GM12875 (cell line): ENCODE measurements at regions not wholly inside any gene's neighbourhood (a gene's known extent, or its start where the extent isn't known, plus 50 kb on each side); places are given as distances from the start of the nearest gene placed in this dataset.

Experiments used
- H3K4me3 ChIP-seq: one replicate; pipeline ENCODE4 v1.5.1; 2011; ENCODE audit warnings: low read depth, low read length, control low read depth
- CTCF ChIP-seq: IDR thresholded peaks from 2 replicates; pipeline ENCODE4 v1.5.1; 2011; ENCODE audit warnings: low read depth, mild to moderate bottlenecking, control low read depth, inconsistent platforms, low read length, moderate library complexity, borderline replicate concordance; ENCODE audit not compliant: insufficient read depth

GRCh38 chr5:143495821-143496275 lies 92.4 kb upstream of the NR3C1 start:
- no peak overlapping the region for H3K4me3 ChIP-seq
- TF ChIP-seq CTCF, result no peak

- no peak for TF ChIP-seq CTCF
- H3K4me3 ChIP-seq, result no peak overlapping the region
These were observed 91.6 kb upstream of the NR3C1 start for GRCh38 chr5:143495110-143495509.

- no peak for TF ChIP-seq CTCF
These were observed 91.1 kb upstream of the NR3C1 start for GRCh38 chr5:143494595-143494994.

GRCh38 chr5:143494162-143494561 lies 90.7 kb upstream of the NR3C1 start:
- TF ChIP-seq CTCF, result no peak
- no peak overlapping the region for H3K4me3 ChIP-seq

More at GRCh38 chr5:143494595-143494994, 91.1 kb upstream of the NR3C1 start:
- H3K4me3 ChIP-seq, result no peak overlapping the region

- H3K4me3 ChIP-seq, result no peak overlapping the region
- no peak for TF ChIP-seq CTCF
These were observed 89.3 kb upstream of the NR3C1 start for GRCh38 chr5:143492783-143493182.

- TF ChIP-seq CTCF, result no peak
- H3K4me3 ChIP-seq, result no peak overlapping the region
These were observed 88.2 kb upstream of the NR3C1 start for GRCh38 chr5:143491646-143492045.

- no peak for TF ChIP-seq CTCF
- H3K4me3 ChIP-seq, result no peak overlapping the region
These were observed 84.9 kb upstream of the NR3C1 start for GRCh38 chr5:143488381-143488780.
